ENCODE measurements at regions not wholly inside any gene's neighbourhood (a gene's known extent, or its start where the extent isn't known, plus 50 kb on each side); places are given as distances from the start of the nearest gene placed in this dataset.

DNA sequence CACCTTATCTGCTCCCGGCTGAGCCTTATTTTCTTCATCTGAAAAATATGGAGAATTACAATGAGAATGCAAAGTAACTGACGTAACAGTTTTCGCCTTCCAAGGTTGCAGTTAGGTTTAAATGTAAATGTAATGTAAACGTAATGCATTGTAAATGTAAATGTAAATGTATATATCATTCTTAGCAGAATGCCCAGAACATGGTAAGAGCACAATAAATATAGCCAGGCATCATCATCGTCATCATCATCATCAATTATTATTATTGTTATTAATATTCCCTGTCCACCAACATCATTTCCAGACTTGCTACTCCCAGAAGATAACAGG, 770.0 kb downstream of the MED13L start:
- H3K4me2 ChIP-seq (ENCODE audit: low read length), result no peak overlapping the region
- no peaks in the 10 kb centered on the region for H3K27me3 ChIP-seq (ENCODE audit: insufficient read depth, low read depth, low read length)
- no peaks in the 10 kb centered on the region for H4K20me1 ChIP-seq (ENCODE audit: insufficient read depth)
- no peaks in the 10 kb centered on the region for H3K79me2 ChIP-seq (replicated peaks; ENCODE audit: insufficient read depth, low read length)
- H3K9me2 ChIP-seq (ENCODE audit: insufficient read depth, low read length), result no peaks in the 10 kb centered on the region
- no peaks in the 10 kb centered on the region for H3F3A ChIP-seq (ENCODE audit: insufficient read depth, low read length, poor library complexity, severe bottlenecking)
- H3K27ac ChIP-seq (ENCODE audit: low read length), result no peak overlapping the region
- H2AFZ ChIP-seq (ENCODE audit: low read depth, low read length), result peak overlapping the region; percentile 4
- no peaks in the 10 kb centered on the region for H3K36me3 ChIP-seq (ENCODE audit: insufficient read depth, low read length)
- TF ChIP-seq EZH2 (IDR thresholded peaks at IDR 0.05; ENCODE audit: borderline replicate concordance, insufficient read depth, low read length, poor library complexity, severe bottlenecking) (no peak), TAF1 (IDR thresholded peaks at IDR 0.05; ENCODE audit: low read depth) (no peak), MXI1 (conservative IDR thresholded peaks at IDR 0.05; ENCODE audit: poor library complexity, severe bottlenecking) (no peak), EP300 (conservative IDR thresholded peaks at IDR 0.05; ENCODE audit: poor library complexity, severe bottlenecking) (no peak), POLR2AphosphoS5 (IDR thresholded peaks at IDR 0.05) (no peak), SMC3 (conservative IDR thresholded peaks at IDR 0.05; ENCODE audit: poor library complexity) (no peak), RAD21 (conservative IDR thresholded peaks at IDR 0.05) (no peak)
- TF ChIP-seq, protein P1, sequence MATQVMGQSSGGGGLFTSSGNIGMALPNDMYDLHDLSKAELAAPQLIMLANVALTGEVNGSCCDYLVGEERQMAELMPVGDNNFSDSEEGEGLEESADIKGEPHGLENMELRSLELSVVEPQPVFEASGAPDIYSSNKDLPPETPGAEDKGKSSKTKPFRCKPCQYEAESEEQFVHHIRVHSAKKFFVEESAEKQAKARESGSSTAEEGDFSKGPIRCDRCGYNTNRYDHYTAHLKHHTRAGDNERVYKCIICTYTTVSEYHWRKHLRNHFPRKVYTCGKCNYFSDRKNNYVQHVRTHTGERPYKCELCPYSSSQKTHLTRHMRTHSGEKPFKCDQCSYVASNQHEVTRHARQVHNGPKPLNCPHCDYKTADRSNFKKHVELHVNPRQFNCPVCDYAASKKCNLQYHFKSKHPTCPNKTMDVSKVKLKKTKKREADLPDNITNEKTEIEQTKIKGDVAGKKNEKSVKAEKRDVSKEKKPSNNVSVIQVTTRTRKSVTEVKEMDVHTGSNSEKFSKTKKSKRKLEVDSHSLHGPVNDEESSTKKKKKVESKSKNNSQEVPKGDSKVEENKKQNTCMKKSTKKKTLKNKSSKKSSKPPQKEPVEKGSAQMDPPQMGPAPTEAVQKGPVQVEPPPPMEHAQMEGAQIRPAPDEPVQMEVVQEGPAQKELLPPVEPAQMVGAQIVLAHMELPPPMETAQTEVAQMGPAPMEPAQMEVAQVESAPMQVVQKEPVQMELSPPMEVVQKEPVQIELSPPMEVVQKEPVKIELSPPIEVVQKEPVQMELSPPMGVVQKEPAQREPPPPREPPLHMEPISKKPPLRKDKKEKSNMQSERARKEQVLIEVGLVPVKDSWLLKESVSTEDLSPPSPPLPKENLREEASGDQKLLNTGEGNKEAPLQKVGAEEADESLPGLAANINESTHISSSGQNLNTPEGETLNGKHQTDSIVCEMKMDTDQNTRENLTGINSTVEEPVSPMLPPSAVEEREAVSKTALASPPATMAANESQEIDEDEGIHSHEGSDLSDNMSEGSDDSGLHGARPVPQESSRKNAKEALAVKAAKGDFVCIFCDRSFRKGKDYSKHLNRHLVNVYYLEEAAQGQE (IDR thresholded peaks at IDR 0.05; ENCODE audit: borderline replicate concordance), result no peak
- TF ChIP-seq, protein P2, sequence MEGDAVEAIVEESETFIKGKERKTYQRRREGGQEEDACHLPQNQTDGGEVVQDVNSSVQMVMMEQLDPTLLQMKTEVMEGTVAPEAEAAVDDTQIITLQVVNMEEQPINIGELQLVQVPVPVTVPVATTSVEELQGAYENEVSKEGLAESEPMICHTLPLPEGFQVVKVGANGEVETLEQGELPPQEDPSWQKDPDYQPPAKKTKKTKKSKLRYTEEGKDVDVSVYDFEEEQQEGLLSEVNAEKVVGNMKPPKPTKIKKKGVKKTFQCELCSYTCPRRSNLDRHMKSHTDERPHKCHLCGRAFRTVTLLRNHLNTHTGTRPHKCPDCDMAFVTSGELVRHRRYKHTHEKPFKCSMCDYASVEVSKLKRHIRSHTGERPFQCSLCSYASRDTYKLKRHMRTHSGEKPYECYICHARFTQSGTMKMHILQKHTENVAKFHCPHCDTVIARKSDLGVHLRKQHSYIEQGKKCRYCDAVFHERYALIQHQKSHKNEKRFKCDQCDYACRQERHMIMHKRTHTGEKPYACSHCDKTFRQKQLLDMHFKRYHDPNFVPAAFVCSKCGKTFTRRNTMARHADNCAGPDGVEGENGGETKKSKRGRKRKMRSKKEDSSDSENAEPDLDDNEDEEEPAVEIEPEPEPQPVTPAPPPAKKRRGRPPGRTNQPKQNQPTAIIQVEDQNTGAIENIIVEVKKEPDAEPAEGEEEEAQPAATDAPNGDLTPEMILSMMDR (IDR thresholded peaks at IDR 0.05; ENCODE audit: poor library complexity, severe bottlenecking), result no peak
- H3K4me3 ChIP-seq (ENCODE audit: low read length), result no peak overlapping the region
- no peaks in the 10 kb centered on the region for H3K9me3 ChIP-seq (ENCODE audit: low read length)
- no peak overlapping the region for H3K9ac ChIP-seq (ENCODE audit: low read length)

DNA sequence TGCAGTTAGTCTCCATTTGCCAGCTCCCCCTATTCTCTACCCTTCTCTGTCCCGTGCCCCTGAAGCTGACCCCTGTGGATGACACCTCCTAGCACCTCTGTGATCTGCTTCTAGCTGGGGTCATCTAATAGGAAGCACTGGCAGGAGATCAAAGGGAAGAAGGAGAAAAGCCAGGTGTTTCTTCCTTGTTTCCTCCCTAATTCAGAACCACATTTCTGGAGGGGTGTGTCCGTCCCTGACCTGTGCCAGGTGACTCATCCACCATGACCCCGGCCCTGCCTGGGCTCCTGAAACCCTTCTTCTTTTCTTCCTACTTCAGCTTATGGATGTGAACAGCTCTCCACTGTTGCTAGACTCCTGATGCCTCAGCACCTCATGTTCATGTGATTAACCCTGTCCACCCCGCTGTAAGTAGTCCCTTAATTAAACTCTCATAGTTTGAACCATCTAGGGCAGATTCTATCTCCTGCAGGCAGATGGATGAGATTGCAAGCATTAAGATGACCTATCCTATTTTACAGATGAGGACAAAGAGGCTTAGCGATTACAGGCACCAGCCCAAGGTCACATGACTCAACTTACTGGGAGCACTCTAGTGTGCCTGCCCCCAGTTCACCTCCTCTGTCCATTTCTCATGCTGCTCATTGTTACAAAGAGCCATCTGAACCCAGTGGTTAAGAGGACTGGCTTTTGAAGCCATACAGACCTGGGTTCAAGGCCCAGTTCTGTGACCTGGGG, 770.5 kb downstream of the MED13L start:
- H3K4me3 ChIP-seq (ENCODE audit: low read length), result no peak overlapping the region
- no peak overlapping the region for H3K9ac ChIP-seq (ENCODE audit: low read length)

More for the DNA sequence above, 770.5 kb downstream of the MED13L start:
- Histone ChIP-seq H4K20me1 (ENCODE audit: insufficient read depth) (no peaks in the 10 kb centered on the region), H3K27me3 (ENCODE audit: insufficient read depth, low read depth, low read length) (no peaks in the 10 kb centered on the region), H3K9me2 (ENCODE audit: insufficient read depth, low read length) (no peaks in the 10 kb centered on the region), H3F3A (ENCODE audit: insufficient read depth, low read length, poor library complexity, severe bottlenecking) (no peaks in the 10 kb centered on the region), H3K27ac (ENCODE audit: low read length) (no peak overlapping the region), H3K36me3 (ENCODE audit: insufficient read depth, low read length) (no peaks in the 10 kb centered on the region), H3K79me2 (replicated peaks; ENCODE audit: insufficient read depth, low read length) (no peaks in the 10 kb centered on the region), H2AFZ (ENCODE audit: low read depth, low read length) (no peak overlapping the region), H3K9me3 (ENCODE audit: low read length) (no peaks in the 10 kb centered on the region), H3K4me2 (ENCODE audit: low read length) (no peak overlapping the region)
- TF ChIP-seq RAD21 (conservative IDR thresholded peaks at IDR 0.05), result no peak
- TF ChIP-seq, protein P2 (IDR thresholded peaks at IDR 0.05; ENCODE audit: poor library complexity, severe bottlenecking), result no peak
- TF ChIP-seq, protein P1 (IDR thresholded peaks at IDR 0.05; ENCODE audit: borderline replicate concordance), result no peak
- no peak for TF ChIP-seq POLR2AphosphoS5 (IDR thresholded peaks at IDR 0.05)
- no peak for TF ChIP-seq EP300 (conservative IDR thresholded peaks at IDR 0.05; ENCODE audit: poor library complexity, severe bottlenecking)
- TF ChIP-seq EZH2 (IDR thresholded peaks at IDR 0.05; ENCODE audit: borderline replicate concordance, insufficient read depth, low read length, poor library complexity, severe bottlenecking), result no peak
- no peak for TF ChIP-seq SMC3 (conservative IDR thresholded peaks at IDR 0.05; ENCODE audit: poor library complexity)
- TF ChIP-seq TAF1 (IDR thresholded peaks at IDR 0.05; ENCODE audit: low read depth), result no peak
- no peak for TF ChIP-seq MXI1 (conservative IDR thresholded peaks at IDR 0.05; ENCODE audit: poor library complexity, severe bottlenecking)
